GM18868 (cell line): ENCODE measurements at regions not wholly inside any gene's neighbourhood (a gene's known extent, or its start where the extent isn't known, plus 50 kb on each side); places are given as distances from the start of the nearest gene placed in this dataset.

Experiments
- ATAC-seq: cut with Tn5 transposase; IDR thresholded peaks from one replicate; pipeline ENCODE4 v1.9.1; 2021; ENCODE audit warnings: mild to moderate bottlenecking, moderate library complexity; ENCODE audit not compliant: unreplicated experiment

- no peak for ATAC-seq
These were observed 56.0 kb upstream of the LINGO1 start for GRCh38 chr15:77688693-77689092.

DNA sequence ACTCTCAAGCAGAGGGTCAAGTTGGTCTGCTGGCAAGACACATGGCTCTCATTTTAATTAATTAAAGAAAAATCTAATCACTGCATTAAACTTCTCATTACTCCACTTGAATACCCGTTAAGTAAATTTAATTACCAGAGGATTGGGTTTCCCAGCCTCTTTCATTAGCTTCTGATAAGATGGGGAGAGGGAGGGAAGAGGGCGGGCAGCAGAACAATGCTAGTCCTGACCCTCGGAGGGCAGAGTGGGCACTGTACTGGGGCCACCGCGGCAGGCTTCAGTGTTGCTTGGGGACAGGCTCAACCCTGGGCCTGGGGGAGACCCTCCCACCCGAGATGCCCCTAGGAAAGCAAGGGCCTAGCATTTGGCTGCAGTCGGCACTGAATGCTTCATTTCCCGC is 55.6 kb upstream of the LINGO1 start:
- ATAC-seq: no peak

DNA sequence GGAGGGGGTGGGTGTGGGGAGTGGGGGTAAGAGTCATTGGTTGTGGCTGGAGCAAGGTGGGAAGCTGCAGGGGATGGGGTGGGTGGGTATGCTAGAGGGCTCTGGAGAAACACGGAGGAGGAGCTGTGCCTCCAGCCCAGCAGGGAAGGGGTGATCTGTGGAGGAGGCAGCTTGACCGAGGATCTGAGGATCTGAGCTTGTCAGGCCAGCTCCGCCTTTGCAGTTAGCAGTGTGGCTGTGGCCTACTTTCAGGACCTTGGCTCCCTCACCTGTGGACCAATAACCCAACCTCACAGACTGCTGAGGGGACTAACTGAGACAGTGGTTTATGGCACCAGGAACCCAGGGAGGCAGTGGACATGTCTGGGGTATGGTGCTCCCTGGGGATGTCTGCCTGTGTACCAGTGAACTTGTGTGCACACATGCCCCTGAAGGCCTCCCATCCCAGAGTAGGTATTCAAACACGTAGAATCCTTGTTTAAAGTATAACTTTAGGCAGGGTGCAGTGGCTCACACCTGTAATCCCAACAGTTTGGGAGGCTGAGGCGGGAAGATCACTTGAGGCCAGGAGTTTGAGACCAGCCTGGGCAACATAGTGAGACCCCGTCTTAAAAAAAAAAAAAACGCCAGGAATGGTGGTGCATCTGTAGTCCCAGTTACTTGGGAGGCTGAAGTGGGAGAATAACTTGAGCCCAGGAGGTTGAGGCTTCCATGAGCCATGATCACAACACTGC is 52.5 kb upstream of the LINGO1 start:
- no peak for ATAC-seq

GRCh38 chr15:77684341-77685081 is 51.8 kb upstream of the LINGO1 start:
- no peak for ATAC-seq

GRCh38 chr15:77682564-77682963 is 49.9 kb upstream of the LINGO1 start:
- no peak for ATAC-seq
